ENCODE measurements at regions not wholly inside any gene's neighbourhood (a gene's known extent, or its start where the extent isn't known, plus 50 kb on each side); places are given as distances from the start of the nearest gene placed in this dataset.

DNA sequence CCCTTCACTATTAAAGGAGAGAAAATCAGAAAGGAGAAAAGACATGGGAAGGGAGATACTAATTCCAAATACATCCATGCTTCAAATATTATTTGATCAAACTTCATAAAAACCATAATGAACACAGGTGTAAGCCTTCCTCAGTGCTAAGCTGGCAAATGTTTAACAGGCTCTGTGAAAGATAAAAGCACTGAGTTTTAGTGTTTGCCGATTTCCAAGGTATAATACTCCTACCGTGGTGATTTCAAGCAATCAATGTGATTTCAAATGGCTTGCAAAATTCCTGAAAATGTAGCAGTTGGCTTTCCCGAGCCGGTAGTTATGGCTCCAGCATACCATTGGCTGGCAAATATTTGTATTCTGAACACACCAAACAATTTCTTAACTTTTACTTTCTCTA is 732.3 kb upstream of the GOLIM4 start:
- 74 to 82% (median 81%) methylated on average over 4 of the region's 4 CpGs for WGBS, 3 donors
- no peak for DNase-seq
- no peaks in the 10 kb centered on the region for H3K4me1 ChIP-seq (ENCODE audit: insufficient read depth)

GRCh38 chr3:168824107-168824506 is 728.4 kb upstream of the GOLIM4 start:
- no peak for TF ChIP-seq POLR2A (IDR thresholded peaks at IDR 0.05)
- TF ChIP-seq CTCF (IDR thresholded peaks at IDR 0.05) = no peak
- TF ChIP-seq EP300 (IDR thresholded peaks at IDR 0.05) = no peak
- H3K4me1 ChIP-seq (ENCODE audit: insufficient read depth) = no peaks in the 10 kb centered on the region
- WGBS, 3 donors = 69 to 73% (median 72%) methylated on average over 2 of the region's 2 CpGs
- no peaks in the 10 kb centered on the region for H3K27me3 ChIP-seq
- no peak for DNase-seq
- no peak overlapping the region for H3K27ac ChIP-seq
- intact Hi-C loops (cut with DNase I) = no loop called here
- H3K36me3 ChIP-seq = no peaks in the 10 kb centered on the region
- no peak overlapping the region for H3K4me3 ChIP-seq
- H3K9me3 ChIP-seq = no peaks in the 10 kb centered on the region

More for the DNA sequence above, 732.3 kb upstream of the GOLIM4 start:
- H3K9me3 ChIP-seq = no peaks in the 10 kb centered on the region
- H3K27me3 ChIP-seq = no peaks in the 10 kb centered on the region
- no peak overlapping the region for H3K27ac ChIP-seq
- H3K36me3 ChIP-seq = no peaks in the 10 kb centered on the region
- no peak for TF ChIP-seq CTCF (IDR thresholded peaks at IDR 0.05)
- TF ChIP-seq POLR2A (IDR thresholded peaks at IDR 0.05) = no peak
- TF ChIP-seq EP300 (IDR thresholded peaks at IDR 0.05) = no peak
- intact Hi-C loops (cut with DNase I) = no loop called here
- no peak overlapping the region for H3K4me3 ChIP-seq

DNA sequence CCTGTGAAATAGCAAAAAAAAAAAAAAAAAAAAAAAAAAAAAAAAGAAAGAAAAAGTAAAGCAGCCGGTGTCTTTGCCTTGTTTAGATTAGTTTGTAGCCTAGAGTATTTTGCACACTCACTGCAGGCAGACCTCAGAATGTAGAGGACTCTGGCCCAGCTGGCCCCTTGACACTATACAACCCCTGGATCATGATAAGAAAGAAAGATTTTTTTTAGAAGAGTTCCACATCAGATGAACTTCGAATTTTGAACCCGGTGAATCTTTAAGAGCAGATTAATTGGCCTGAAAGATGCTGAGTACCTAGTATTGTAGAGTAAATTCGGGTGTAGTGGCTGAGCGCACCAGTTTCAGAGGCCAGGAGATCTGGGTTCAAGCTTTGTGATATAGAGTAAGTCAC is 727.7 kb upstream of the GOLIM4 start:
- Histone ChIP-seq H3K4me1 (ENCODE audit: insufficient read depth) (no peaks in the 10 kb centered on the region), H3K27me3 (no peaks in the 10 kb centered on the region), H3K27ac (no peak overlapping the region), H3K4me3 (no peak overlapping the region), H3K9me3 (no peaks in the 10 kb centered on the region), H3K36me3 (no peaks in the 10 kb centered on the region)
- DNase-seq = no peak
- intact Hi-C loops (cut with DNase I) = no loop called here
- 87 to 92% (median 88%) methylated on average over 5 of the region's 5 CpGs for WGBS, 3 donors
- no peak for TF ChIP-seq EP300 (IDR thresholded peaks at IDR 0.05)
- TF ChIP-seq POLR2A (IDR thresholded peaks at IDR 0.05) = no peak
- no peak for TF ChIP-seq CTCF (IDR thresholded peaks at IDR 0.05)

- no peak for DNase-seq
- TF ChIP-seq EP300 (IDR thresholded peaks at IDR 0.05) (no peak), CTCF (IDR thresholded peaks at IDR 0.05) (no peak), POLR2A (IDR thresholded peaks at IDR 0.05) (no peak)
- no peaks in the 10 kb centered on the region for H3K9me3 ChIP-seq
- H3K27me3 ChIP-seq = no peaks in the 10 kb centered on the region
- 57 to 67% (median 67%) methylated on average over 8 of the region's 8 CpGs for WGBS, 3 donors
- H3K36me3 ChIP-seq = no peaks in the 10 kb centered on the region
- H3K27ac ChIP-seq = no peak overlapping the region
- H3K4me1 ChIP-seq (ENCODE audit: insufficient read depth) = no peaks in the 10 kb centered on the region
- intact Hi-C loops (cut with DNase I) = no loop called here
- no peak overlapping the region for H3K4me3 ChIP-seq
Observed at GRCh38 chr3:168820810-168821415, 725.2 kb upstream of the GOLIM4 start.

All from ovary (tissue), 7 donors.